ENCODE measurements at regions not wholly inside any gene's neighbourhood (a gene's known extent, or its start where the extent isn't known, plus 50 kb on each side); places are given as distances from the start of the nearest gene placed in this dataset.

DNA sequence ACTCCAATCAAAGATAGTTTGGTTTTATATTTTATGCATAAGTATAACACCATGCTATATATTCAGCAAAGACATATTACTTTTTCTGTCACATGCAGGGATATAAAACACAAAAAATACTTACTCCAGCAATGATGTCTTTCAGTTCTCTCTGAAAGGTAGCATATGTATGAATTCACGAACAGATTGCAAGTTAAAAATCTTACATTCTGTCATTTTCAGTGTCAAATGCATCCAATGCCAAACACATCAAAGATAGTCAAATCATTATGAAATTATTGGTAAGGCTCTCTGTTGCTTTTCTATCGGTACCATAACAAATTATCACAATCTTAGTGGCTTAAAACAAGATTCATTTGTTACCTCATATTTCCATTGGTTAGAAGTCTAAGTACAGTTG lies 492.0 kb upstream of the KIF2B start:
- FAIRE-seq = no peak

GRCh38 chr17:53321651-53322050 lies 501.1 kb upstream of the KIF2B start:
- TF ChIP-seq CREB3 (CRISPR knock-in tag; IDR thresholded peaks at IDR 0.05) (no peak), ZNF30 (CRISPR knock-in tag; IDR thresholded peaks at IDR 0.05) (no peak)
- Histone ChIP-seq H3K27me3 (ENCODE audit: control insufficient read depth in 1 of 2, insufficient read depth in 2 of 2, low read length in 2 of 2) (no peaks in the 10 kb centered on the region), H3K27ac (ENCODE audit: extremely low read length, insufficient read depth, low read length) (no peak overlapping the region), H3K4me2 (ENCODE audit: low read depth, low read length) (no peak overlapping the region), H3K4me1 (ENCODE audit: insufficient read depth, low read length) (no peaks in the 10 kb centered on the region), H3K36me3 (replicated peaks in 1 of 2; ENCODE audit: control insufficient read depth in 1 of 2, insufficient read depth in 2 of 2, low read length in 2 of 2) (no peaks in the 10 kb centered on the region), H3K9ac (ENCODE audit: insufficient read depth, low read depth, low read length) (no peak overlapping the region), H2AFZ (ENCODE audit: low read length) (no peak overlapping the region), H3K79me2 (ENCODE audit: insufficient read depth, low read length) (no peaks in the 10 kb centered on the region), H3K4me3 (replicated peaks in 1 of 3; ENCODE audit: insufficient read depth in 1 of 3, low read depth in 2 of 3, low read length in 3 of 3) (no peak overlapping the region), H3K9me3 (ENCODE audit: low read length) (peaks cover 74% of the 10 kb centered on the region), H4K20me1 (ENCODE audit: insufficient read depth, low read length) (no peaks in the 10 kb centered on the region)
- in situ Hi-C loops (cut with HindIII; ENCODE audit: extremely low pct_ligation_motif_present, low pct_unique_long_range_greater_than_20kb) = no loop called here
- CTCF ChIA-PET (ENCODE audit: low intra/inter-chr PET ratio, low total read pairs) = no interaction called here
- BruUV-seq (replicated peaks) = no TSS peak
- POLR2A ChIA-PET = no interaction called here
- 0% methylated on average over 2 of the region's 2 CpGs for WGBS (ENCODE audit: low lambda C conversion rate)
- intact Hi-C loops (cut with micrococcal nuclease; ENCODE audit: unreplicated experiment) = no loop called here
- FAIRE-seq = no peak
- DNase-seq (ENCODE audit: low spot score) = no peak
- ATAC-seq = no peak

More for the DNA sequence above, 492.0 kb upstream of the KIF2B start:
- DNase-seq (ENCODE audit: low spot score) = no peak
- Histone ChIP-seq H3K4me1 (ENCODE audit: insufficient read depth, low read length) (no peaks in the 10 kb centered on the region), H4K20me1 (ENCODE audit: insufficient read depth, low read length) (no peaks in the 10 kb centered on the region), H3K27me3 (ENCODE audit: control insufficient read depth in 1 of 2, insufficient read depth in 2 of 2, low read length in 2 of 2) (no peaks in the 10 kb centered on the region), H2AFZ (ENCODE audit: low read length) (no peak overlapping the region), H3K79me2 (ENCODE audit: insufficient read depth, low read length) (no peaks in the 10 kb centered on the region), H3K36me3 (replicated peaks in 1 of 2; ENCODE audit: control insufficient read depth in 1 of 2, insufficient read depth in 2 of 2, low read length in 2 of 2) (no peaks in the 10 kb centered on the region), H3K4me3 (replicated peaks in 1 of 3; ENCODE audit: insufficient read depth in 1 of 3, low read depth in 2 of 3, low read length in 3 of 3) (no peak overlapping the region), H3K4me2 (ENCODE audit: low read depth, low read length) (no peak overlapping the region), H3K9ac (ENCODE audit: insufficient read depth, low read depth, low read length) (no peak overlapping the region), H3K27ac (ENCODE audit: extremely low read length, insufficient read depth, low read length) (no peak overlapping the region), H3K9me3 (ENCODE audit: low read length) (peaks cover 84% of the 10 kb centered on the region)
- ChIA-PET POLR2A (no interaction called here), CTCF (ENCODE audit: low intra/inter-chr PET ratio, low total read pairs) (no interaction called here)
- no TSS peak for BruUV-seq (replicated peaks)
- intact Hi-C loops (cut with micrococcal nuclease; ENCODE audit: unreplicated experiment) (no loop called here), in situ Hi-C loops (cut with HindIII; ENCODE audit: extremely low pct_ligation_motif_present, low pct_unique_long_range_greater_than_20kb) (no loop called here)
- 0% methylated on average over 2 of the region's 2 CpGs for WGBS (ENCODE audit: low lambda C conversion rate)
- TF ChIP-seq ETV6 (CRISPR knock-in tag; conservative IDR thresholded peaks at IDR 0.05) = no peak
- no peak for ATAC-seq

All from HepG2 (cell line).